IMR-90 (cell line): ENCODE measurements at regions not wholly inside any gene's neighbourhood (a gene's known extent, or its start where the extent isn't known, plus 50 kb on each side); places are given as distances from the start of the nearest gene placed in this dataset.

Experiments used
- MXI1 ChIP-seq: IDR thresholded peaks from 2 replicates; pipeline ENCODE4 v1.6.1; 2012; ENCODE audit warnings: low read depth, mild to moderate bottlenecking, low read length, moderate library complexity, borderline replicate concordance
- NFE2L2 ChIP-seq: fragments of 150-350 bp; IDR thresholded peaks from 2 replicates; pipeline ENCODE4 v1.6.1; 2016; ENCODE audit warnings: low read depth, mild to moderate bottlenecking, low read length
- POLR2A ChIP-seq: IDR thresholded peaks from 2 replicates; pipeline ENCODE4 v1.6.1; 2012; ENCODE audit warnings: mild to moderate bottlenecking, low read depth, low read length
- TF ChIP-seq, protein P1 (sequence below): conservative IDR thresholded peaks from 2 replicates; pipeline ENCODE4 v1.5.1; 2012; ENCODE audit warnings: mild to moderate bottlenecking, low read depth, low read length, improper control_type of control experiment

DNA sequence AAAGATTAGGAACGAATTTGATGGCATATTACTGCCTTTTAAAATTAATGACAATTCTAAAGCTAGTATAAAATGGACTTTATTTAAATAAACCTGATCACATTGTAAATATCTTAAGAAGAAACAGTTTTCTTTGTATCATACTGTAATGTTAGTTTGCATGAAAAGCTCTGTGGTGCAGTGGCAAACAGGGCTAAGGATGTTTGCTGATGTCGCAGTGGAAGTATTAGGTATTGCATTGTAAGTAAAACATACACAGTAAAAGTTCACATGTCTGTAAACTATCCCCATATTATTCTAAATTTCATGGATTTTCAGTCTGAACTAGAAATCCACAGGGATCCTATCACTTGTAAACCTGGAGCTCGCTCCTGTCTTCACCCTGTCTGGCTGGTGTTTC is 252.6 kb upstream of the ZNF32 start:
- TF ChIP-seq MXI1, result no peak
- no peak for TF ChIP-seq POLR2A
- TF ChIP-seq, protein P1, sequence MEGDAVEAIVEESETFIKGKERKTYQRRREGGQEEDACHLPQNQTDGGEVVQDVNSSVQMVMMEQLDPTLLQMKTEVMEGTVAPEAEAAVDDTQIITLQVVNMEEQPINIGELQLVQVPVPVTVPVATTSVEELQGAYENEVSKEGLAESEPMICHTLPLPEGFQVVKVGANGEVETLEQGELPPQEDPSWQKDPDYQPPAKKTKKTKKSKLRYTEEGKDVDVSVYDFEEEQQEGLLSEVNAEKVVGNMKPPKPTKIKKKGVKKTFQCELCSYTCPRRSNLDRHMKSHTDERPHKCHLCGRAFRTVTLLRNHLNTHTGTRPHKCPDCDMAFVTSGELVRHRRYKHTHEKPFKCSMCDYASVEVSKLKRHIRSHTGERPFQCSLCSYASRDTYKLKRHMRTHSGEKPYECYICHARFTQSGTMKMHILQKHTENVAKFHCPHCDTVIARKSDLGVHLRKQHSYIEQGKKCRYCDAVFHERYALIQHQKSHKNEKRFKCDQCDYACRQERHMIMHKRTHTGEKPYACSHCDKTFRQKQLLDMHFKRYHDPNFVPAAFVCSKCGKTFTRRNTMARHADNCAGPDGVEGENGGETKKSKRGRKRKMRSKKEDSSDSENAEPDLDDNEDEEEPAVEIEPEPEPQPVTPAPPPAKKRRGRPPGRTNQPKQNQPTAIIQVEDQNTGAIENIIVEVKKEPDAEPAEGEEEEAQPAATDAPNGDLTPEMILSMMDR, result peak; percentile 28; the same call in 1 of the 2 replicates
- no peak for TF ChIP-seq NFE2L2
